GM12891 (cell line): ENCODE measurements at regions not wholly inside any gene's neighbourhood (a gene's known extent, or its start where the extent isn't known, plus 50 kb on each side); places are given as distances from the start of the nearest gene placed in this dataset.

ENCODE experiments used
- PAX5 ChIP-seq: IDR thresholded peaks from 2 replicates; pipeline ENCODE4 v1.6.1; 2011; ENCODE audit warnings: low read length, moderate library complexity, mild to moderate bottlenecking; ENCODE audit not compliant: insufficient read depth, severe bottlenecking
- POLR2A ChIP-seq: IDR thresholded peaks from 2 replicates; pipeline ENCODE4 v1.6.1; 2011; ENCODE audit warnings: low read depth, low read length, control low read depth
- POLR2AphosphoS5 ChIP-seq: IDR thresholded peaks from 2 replicates; pipeline ENCODE4 v1.6.1; 2011; ENCODE audit warnings: low read depth, low read length, control low read depth
- POU2F2 ChIP-seq: IDR thresholded peaks from 2 replicates; pipeline ENCODE4 v1.6.1; 2011; ENCODE audit warnings: low read depth, mild to moderate bottlenecking, control low read depth, low read length, moderate library complexity
- SPI1 ChIP-seq: IDR thresholded peaks from 2 replicates; pipeline ENCODE4 v1.6.1; 2011; ENCODE audit warnings: low read depth, low read length, control low read depth
- TAF1 ChIP-seq: IDR thresholded peaks from 2 replicates; pipeline ENCODE4 v1.6.1; 2011; ENCODE audit warnings: low read depth, low read length, control low read depth

- TF ChIP-seq POLR2AphosphoS5: no peak
- no peak for TF ChIP-seq POLR2A
- no peak for TF ChIP-seq SPI1
- no peak for TF ChIP-seq TAF1
- TF ChIP-seq PAX5: no peak
- no peak for TF ChIP-seq POU2F2
Measured at GRCh38 chr6:167671977-167672687, 154.6 kb upstream of the AFDN start.
